SU-DHL-6 (cell line): ENCODE measurements at regions not wholly inside any gene's neighbourhood (a gene's known extent, or its start where the extent isn't known, plus 50 kb on each side); places are given as distances from the start of the nearest gene placed in this dataset.

ENCODE experiments used
- CTCF ChIP-seq: fragments of 200-600 bp; sonication (generic); IDR thresholded peaks from one replicate; pipeline ENCODE4 v1.5.1; 2017; ENCODE audit warnings: antibody characterized with exemption, mild to moderate bottlenecking, low read length, moderate library complexity; ENCODE audit not compliant: insufficient read depth, poor library complexity, severe bottlenecking
- EZH2phosphoT487 ChIP-seq: fragments of 200-600 bp; sonication (generic), shearing (Covaris generic); conservative IDR thresholded peaks from 2 replicates; pipeline ENCODE4 v1.6.1; 2018; ENCODE audit warnings: mild to moderate bottlenecking, antibody characterized with exemption, low read length, moderate library complexity, mixed read lengths

- TF ChIP-seq CTCF (no peak), EZH2phosphoT487 (no peak)
These were observed 137.3 kb upstream of the TENM4 start for GRCh38 chr11:79578116-79578515.
